HFFc6 (cell line): ENCODE measurements at regions not wholly inside any gene's neighbourhood (a gene's known extent, or its start where the extent isn't known, plus 50 kb on each side); places are given as distances from the start of the nearest gene placed in this dataset.
A peak's percentile ranks its signal among the peaks of the same experiment; 100 is the strongest.

ENCODE experiments used
- DNase-seq: peaks from one replicate; pipeline ENCODE4 v3.0.0-alpha.2; 2018
- H3K27ac Mint-ChIP-seq: 2 replicates; pipeline ENCODE4 v1.8.0; 2020; ENCODE audit warnings: mild to moderate bottlenecking, mixed read lengths
- H3K27me3 Mint-ChIP-seq: 2 replicates; pipeline ENCODE4 v1.8.0; 2021; ENCODE audit warnings: mild to moderate bottlenecking, moderate library complexity, mixed read lengths; ENCODE audit not compliant: insufficient read depth
- H3K36me3 Mint-ChIP-seq: 2 replicates; pipeline ENCODE4 v1.8.0; 2021; ENCODE audit warnings: low read depth, mixed read lengths
- H3K4me1 Mint-ChIP-seq: 2 replicates; pipeline ENCODE4 v1.8.0; 2020; ENCODE audit warnings: low read depth, mixed read lengths
- H3K4me3 Mint-ChIP-seq: 2 replicates; pipeline ENCODE4 v1.8.0; 2020; ENCODE audit warnings: mild to moderate bottlenecking, moderate library complexity, mixed read lengths
- H3K9me3 Mint-ChIP-seq: 2 replicates; pipeline ENCODE4 v1.8.0; 2020; ENCODE audit warnings: mild to moderate bottlenecking, mixed read lengths
- CTCF ChIP-seq: fragments of 200-600 bp; sonication (generic); IDR thresholded peaks from 2 replicates; pipeline ENCODE4 v1.5.0; 2021; ENCODE audit warnings: antibody characterized with exemption, mild to moderate bottlenecking

- peak; percentile 60 for TF ChIP-seq CTCF
- Mint-ChIP-seq H3K27me3 (no peaks in the 10 kb centered on the region; the same call in 1 of the 2 replicates), H3K4me3 (no peak overlapping the region), H3K27ac (peak overlapping the region; percentile 3; the same call in 1 of the 2 replicates), H3K9me3 (0 out of 2 replicates have a peak, but pooled peaks cover 4% of the 10 kb centered on the region), H3K36me3 (no peaks in the 10 kb centered on the region; the same call in 1 of the 2 replicates), H3K4me1 (peaks cover 29% of the 10 kb centered on the region)
- DNase-seq, result no peak
Observed at GRCh38 chr11:35056391-35057093, 82.4 kb upstream of the CD44 start.

GRCh38 chr11:35057926-35058668 lies 80.9 kb upstream of the CD44 start:
- peaks cover 36% of the 10 kb centered on the region for H3K4me1 Mint-ChIP-seq
- no peak overlapping the region for H3K4me3 Mint-ChIP-seq
- no peaks in the 10 kb centered on the region; the same call in 1 of the 2 replicates for H3K27me3 Mint-ChIP-seq
- H3K9me3 Mint-ChIP-seq, result 0 out of 2 replicates have a peak, but pooled peaks cover 4% of the 10 kb centered on the region
- no peaks in the 10 kb centered on the region; the same call in 1 of the 2 replicates for H3K36me3 Mint-ChIP-seq
- no peak for DNase-seq
- H3K27ac Mint-ChIP-seq, result peak overlapping the region; percentile 1; the same call in 1 of the 2 replicates
- TF ChIP-seq CTCF, result no peak

- DNase-seq, result no peak
- Mint-ChIP-seq H3K4me3 (no peak overlapping the region), H3K36me3 (no peaks in the 10 kb centered on the region; the same call in 1 of the 2 replicates), H3K27ac (no peak overlapping the region), H3K27me3 (no peaks in the 10 kb centered on the region; the same call in 1 of the 2 replicates), H3K9me3 (0 out of 2 replicates have a peak, but pooled peaks cover 4% of the 10 kb centered on the region), H3K4me1 (peaks cover 36% of the 10 kb centered on the region)
- no peak for TF ChIP-seq CTCF
Observed at GRCh38 chr11:35058669-35059434, 80.1 kb upstream of the CD44 start.

- Mint-ChIP-seq H3K4me3 (no peak overlapping the region), H3K36me3 (no peaks in the 10 kb centered on the region; the same call in none of the 2 replicates), H3K9me3 (no peaks in the 10 kb centered on the region), H3K27ac (no peak overlapping the region), H3K4me1 (peaks cover 24% of the 10 kb centered on the region), H3K27me3 (no peaks in the 10 kb centered on the region; the same call in 1 of the 2 replicates)
- no peak for DNase-seq
- no peak for TF ChIP-seq CTCF
Observed at GRCh38 chr11:35061516-35062440, 77.2 kb upstream of the CD44 start.
